Osteoblast (primary cell): ENCODE measurements at regions not wholly inside any gene's neighbourhood (a gene's known extent, or its start where the extent isn't known, plus 50 kb on each side); places are given as distances from the start of the nearest gene placed in this dataset.
A peak's percentile ranks its signal among the peaks of the same experiment; 100 is the strongest.
"Not testable (repeated sequence)": the region's sequence is repeated elsewhere in the genome, so short reads cannot be mapped to it uniquely, and the experiment has no call there.

Experiments used
- DNase-seq: peaks from one replicate; pipeline ENCODE4 v3.0.0; 2011; ENCODE audit warnings: low spot score, mixed read lengths; ENCODE audit not compliant: insufficient read length; ENCODE audit errors: missing footprints
- H2AFZ ChIP-seq: 2 replicates; pipeline ENCODE4 v1.6.0; 2011; ENCODE audit warnings: mild to moderate bottlenecking, low read length
- H3K27ac ChIP-seq: 2 replicates; pipeline ENCODE4 v1.5.1; 2011; ENCODE audit warnings: mild to moderate bottlenecking, low read depth, low read length, moderate library complexity
- H3K27me3 ChIP-seq: 2 replicates; pipeline ENCODE4 v1.6.0; 2012; ENCODE audit warnings: mild to moderate bottlenecking, control low read depth, inconsistent platforms, low read length, moderate library complexity; ENCODE audit not compliant: insufficient read depth
- H3K36me3 ChIP-seq: 2 replicates; pipeline ENCODE4 v1.5.1; 2011; ENCODE audit warnings: mild to moderate bottlenecking, low read length, control low read depth, moderate library complexity; ENCODE audit not compliant: insufficient read depth
- H3K4me1 ChIP-seq: 2 replicates; pipeline ENCODE4 v1.5.1; 2011; ENCODE audit warnings: mild to moderate bottlenecking, low read length, control low read depth, moderate library complexity; ENCODE audit not compliant: insufficient read depth
- H3K4me2 ChIP-seq: 2 replicates; pipeline ENCODE4 v1.6.0; 2011; ENCODE audit warnings: mild to moderate bottlenecking, low read length; ENCODE audit not compliant: insufficient read depth
- H3K4me3 ChIP-seq: fragments of 200-600 bp; sonication (generic); 3 replicates; pipeline ENCODE4 v1.5.1; 2012; ENCODE audit warnings: mild to moderate bottlenecking, low read length, inconsistent platforms; ENCODE audit not compliant: insufficient read depth
- H3K79me2 ChIP-seq: 2 replicates; pipeline ENCODE4 v1.6.0; 2012; ENCODE audit warnings: mild to moderate bottlenecking, low read length, control low read depth, inconsistent platforms; ENCODE audit not compliant: insufficient read depth
- H3K9me3 ChIP-seq: 2 replicates; pipeline ENCODE4 v1.5.1; 2011; ENCODE audit warnings: low read depth, low read length, control low read depth
- H4K20me1 ChIP-seq: 2 replicates; pipeline ENCODE4 v1.6.0; 2012; ENCODE audit warnings: mild to moderate bottlenecking, low read length, control low read depth; ENCODE audit not compliant: insufficient read depth
- TF ChIP-seq, protein P1 (sequence below): IDR thresholded peaks from 2 replicates; pipeline ENCODE4 v1.5.1; 2011; ENCODE audit warnings: mild to moderate bottlenecking, low read depth, low read length, moderate library complexity; ENCODE audit errors: extremely low read depth

DNA sequence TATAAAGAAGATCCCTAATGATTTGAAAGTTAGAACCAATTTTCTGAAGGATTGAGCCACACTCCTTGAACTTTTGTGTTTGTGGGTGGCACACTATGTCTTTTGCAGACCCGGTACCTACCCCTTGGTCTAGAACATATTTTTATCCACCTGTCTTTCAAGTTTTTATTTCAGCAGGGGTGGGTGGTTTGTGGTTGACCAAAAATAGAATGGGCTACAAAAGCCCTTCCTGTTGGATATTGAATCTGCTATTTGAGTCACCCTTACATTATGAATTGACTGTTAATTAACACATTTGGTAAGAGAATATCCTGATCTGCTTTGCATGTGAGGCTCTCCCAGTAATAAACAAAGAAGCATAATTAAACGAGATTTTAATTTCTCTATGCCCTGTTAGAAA, 401.2 kb downstream of the POTEH start:
- H3K79me2 ChIP-seq, H3K27ac ChIP-seq, H4K20me1 ChIP-seq, H3K36me3 ChIP-seq, H3K27me3 ChIP-seq, H3K4me3 ChIP-seq, H2AFZ ChIP-seq, H3K9me3 ChIP-seq, DNase-seq, H3K4me2 ChIP-seq, H3K4me1 ChIP-seq: not testable (repeated sequence)

DNA sequence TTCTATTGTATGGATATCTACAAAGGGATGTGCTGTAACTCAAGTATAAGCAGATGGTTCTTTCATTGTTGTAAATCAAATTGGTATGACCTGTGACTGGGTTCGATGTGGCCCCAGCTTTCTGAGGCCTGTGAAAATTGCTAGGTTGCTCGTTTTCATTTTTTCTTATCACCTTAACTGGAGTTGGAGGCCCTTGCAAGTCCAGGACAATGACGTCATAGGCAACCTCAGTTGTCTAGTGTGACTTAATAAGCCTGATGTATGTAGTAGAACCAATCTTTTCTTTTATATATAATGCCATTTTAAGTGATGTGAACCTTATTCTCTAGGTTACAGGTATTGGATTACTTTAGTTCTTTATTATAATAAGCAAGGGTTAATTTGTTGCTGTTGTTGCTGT, 415.3 kb downstream of the POTEH start:
- H3K27ac ChIP-seq, H3K79me2 ChIP-seq, H3K9me3 ChIP-seq, H2AFZ ChIP-seq, DNase-seq, H3K4me1 ChIP-seq, H3K4me3 ChIP-seq, H3K36me3 ChIP-seq, H3K4me2 ChIP-seq, H4K20me1 ChIP-seq, H3K27me3 ChIP-seq: not testable (repeated sequence)

DNA sequence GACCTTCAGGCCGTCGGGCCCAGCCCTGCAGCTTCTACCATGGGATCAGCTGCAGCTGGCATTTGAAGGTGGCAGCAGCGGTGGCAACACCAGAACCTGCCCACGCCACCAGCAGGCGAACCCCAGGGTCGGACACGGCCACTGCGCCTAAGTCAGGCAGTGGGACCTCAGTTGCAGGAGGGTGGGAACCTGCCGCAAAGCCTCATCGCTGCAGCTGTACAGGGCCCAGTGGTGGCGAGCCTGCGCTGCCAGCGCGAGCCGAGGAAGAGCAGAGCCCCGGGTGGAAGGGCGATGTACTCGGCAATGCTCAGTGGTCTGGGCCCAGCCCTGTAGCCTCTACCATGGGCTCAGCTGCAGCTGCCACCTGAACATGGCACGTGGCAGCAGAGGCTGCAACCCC, 441.6 kb downstream of the POTEH start:
- H3K27ac ChIP-seq, H3K27me3 ChIP-seq, H3K4me3 ChIP-seq, DNase-seq, H3K36me3 ChIP-seq, H4K20me1 ChIP-seq, H3K9me3 ChIP-seq, H3K79me2 ChIP-seq, H2AFZ ChIP-seq, H3K4me2 ChIP-seq, H3K4me1 ChIP-seq: not testable (repeated sequence)

DNA sequence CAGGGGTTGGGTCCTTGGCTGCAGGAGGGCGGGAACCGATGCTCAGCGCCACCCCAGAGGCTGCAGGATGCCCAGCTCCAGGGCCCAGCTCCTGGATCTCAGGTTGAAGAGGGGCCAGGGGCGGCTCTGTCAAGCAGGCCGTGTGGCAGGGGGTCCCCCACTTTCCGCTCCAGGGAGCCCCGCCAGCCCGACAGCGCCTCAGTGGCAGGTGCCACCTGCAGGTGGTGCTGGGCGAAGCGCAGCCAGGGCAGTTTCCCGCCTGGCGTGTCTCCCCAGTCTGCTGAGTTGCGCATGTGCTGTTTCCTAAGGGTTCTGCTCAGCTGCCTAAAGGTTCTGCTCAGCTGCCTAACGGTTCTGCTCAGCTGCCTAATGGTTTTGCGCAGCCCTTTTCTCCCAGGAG, 442.1 kb downstream of the POTEH start:
- no peaks in the 10 kb centered on the region for H3K36me3 ChIP-seq
- H2AFZ ChIP-seq, result no peak overlapping the region
- H3K79me2 ChIP-seq, result no peaks in the 10 kb centered on the region
- H3K4me1 ChIP-seq, result no peaks in the 10 kb centered on the region
- H3K27me3 ChIP-seq, result no peaks in the 10 kb centered on the region
- TF ChIP-seq, protein P1, sequence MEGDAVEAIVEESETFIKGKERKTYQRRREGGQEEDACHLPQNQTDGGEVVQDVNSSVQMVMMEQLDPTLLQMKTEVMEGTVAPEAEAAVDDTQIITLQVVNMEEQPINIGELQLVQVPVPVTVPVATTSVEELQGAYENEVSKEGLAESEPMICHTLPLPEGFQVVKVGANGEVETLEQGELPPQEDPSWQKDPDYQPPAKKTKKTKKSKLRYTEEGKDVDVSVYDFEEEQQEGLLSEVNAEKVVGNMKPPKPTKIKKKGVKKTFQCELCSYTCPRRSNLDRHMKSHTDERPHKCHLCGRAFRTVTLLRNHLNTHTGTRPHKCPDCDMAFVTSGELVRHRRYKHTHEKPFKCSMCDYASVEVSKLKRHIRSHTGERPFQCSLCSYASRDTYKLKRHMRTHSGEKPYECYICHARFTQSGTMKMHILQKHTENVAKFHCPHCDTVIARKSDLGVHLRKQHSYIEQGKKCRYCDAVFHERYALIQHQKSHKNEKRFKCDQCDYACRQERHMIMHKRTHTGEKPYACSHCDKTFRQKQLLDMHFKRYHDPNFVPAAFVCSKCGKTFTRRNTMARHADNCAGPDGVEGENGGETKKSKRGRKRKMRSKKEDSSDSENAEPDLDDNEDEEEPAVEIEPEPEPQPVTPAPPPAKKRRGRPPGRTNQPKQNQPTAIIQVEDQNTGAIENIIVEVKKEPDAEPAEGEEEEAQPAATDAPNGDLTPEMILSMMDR, result no peak
- no peak overlapping the region for H3K4me3 ChIP-seq
- no peak overlapping the region for H3K27ac ChIP-seq
- H3K4me2 ChIP-seq, result no peak overlapping the region
- no peaks in the 10 kb centered on the region for H3K9me3 ChIP-seq
- H4K20me1 ChIP-seq, result no peaks in the 10 kb centered on the region
- DNase-seq, result peak; percentile 1

DNA sequence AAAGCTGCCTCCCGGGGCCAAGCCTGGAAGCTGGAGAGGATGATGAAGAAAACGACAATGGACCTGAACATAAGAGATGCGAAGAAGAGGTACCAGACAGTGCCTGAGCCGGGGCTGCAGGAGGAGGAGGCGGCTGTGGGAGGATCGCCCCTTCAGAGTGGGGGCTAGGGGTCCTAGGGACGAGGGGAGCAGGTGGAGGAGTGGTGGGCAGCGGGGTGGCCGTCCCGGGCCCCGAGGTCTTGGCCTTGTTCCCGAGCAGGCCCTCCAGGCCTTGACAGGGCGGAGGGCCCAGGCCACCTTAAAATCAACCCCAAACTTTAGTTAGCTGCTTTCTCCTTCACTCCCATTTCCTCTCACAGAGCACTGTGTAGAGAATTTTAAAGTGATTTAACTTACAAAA, 442.8 kb downstream of the POTEH start:
- not testable (repeated sequence) for H3K36me3 ChIP-seq, H3K27ac ChIP-seq

DNA sequence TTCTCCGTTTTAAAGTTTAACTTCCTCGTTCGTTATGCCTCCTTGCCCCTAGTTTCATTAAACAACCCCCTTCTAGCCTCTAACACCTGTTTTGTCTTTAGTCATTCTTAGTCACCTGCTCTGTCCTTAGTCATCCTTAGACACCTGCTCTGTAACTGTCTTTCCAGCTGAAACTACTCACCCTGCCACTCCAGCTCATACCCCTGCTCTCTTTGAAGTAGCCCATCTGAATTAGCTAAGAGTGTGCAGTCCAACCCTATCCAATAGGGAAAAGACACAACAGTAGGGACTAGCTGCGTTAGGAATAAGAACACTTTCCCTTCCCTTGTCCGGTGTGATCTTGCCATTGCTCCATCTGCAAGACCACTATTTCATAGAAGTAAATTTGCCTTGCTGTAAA, 446.5 kb downstream of the CCT8L2 start:
- H3K79me2 ChIP-seq, H3K27me3 ChIP-seq, H3K36me3 ChIP-seq, H2AFZ ChIP-seq, H3K9me3 ChIP-seq, H3K4me1 ChIP-seq, H4K20me1 ChIP-seq, H3K4me2 ChIP-seq, H3K4me3 ChIP-seq, H3K27ac ChIP-seq, DNase-seq: not testable (repeated sequence)

More for the DNA sequence above, 442.8 kb downstream of the POTEH start:
- not testable (repeated sequence) for H4K20me1 ChIP-seq, H3K4me2 ChIP-seq, H3K27me3 ChIP-seq, H3K9me3 ChIP-seq, DNase-seq, H3K4me1 ChIP-seq, H3K79me2 ChIP-seq, H3K4me3 ChIP-seq, H2AFZ ChIP-seq

DNA sequence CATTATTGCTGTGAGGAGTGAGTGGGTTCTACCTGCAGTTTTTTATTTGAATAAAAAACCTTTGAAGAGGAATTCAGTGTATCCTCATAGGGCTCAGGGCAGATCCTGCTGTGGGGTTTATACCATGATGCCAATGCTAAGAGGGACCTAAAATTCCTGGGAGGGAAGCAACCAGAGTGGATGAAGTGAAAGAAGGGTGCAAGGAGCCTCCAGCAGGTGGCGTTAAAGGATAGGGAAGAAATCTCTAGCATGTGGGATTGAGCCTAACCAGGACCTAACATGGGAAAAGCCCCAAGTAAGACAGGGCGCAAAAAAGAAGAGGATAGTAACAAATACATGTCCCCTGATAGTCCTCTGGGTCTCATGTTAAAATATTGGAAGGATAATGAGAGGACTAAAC, 445.7 kb downstream of the CCT8L2 start:
- not testable (repeated sequence) for H3K9me3 ChIP-seq, H3K27ac ChIP-seq, H3K4me2 ChIP-seq, H3K4me3 ChIP-seq, H3K36me3 ChIP-seq, DNase-seq, H3K79me2 ChIP-seq, H3K4me1 ChIP-seq, H2AFZ ChIP-seq, H3K27me3 ChIP-seq, H4K20me1 ChIP-seq

DNA sequence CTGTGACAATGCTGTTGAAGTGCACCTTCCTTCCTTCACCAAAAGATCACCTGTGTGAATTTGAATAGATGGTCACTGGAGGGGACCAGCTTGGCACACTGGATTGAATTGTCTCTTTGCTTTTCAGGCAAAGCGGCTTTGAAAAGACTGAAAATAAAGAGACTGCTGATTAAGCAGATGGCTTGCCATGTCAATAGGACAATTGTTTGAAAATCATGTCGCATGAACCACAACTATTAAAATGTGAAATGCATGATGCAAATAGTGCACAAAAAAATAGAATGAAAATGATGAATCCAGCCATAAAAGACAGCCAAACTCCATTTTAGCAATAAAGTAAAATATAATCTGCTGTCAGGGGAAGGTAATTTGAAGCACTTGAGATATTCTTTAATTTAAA, 415.3 kb downstream of the CCT8L2 start:
- DNase-seq, H3K27ac ChIP-seq, H3K27me3 ChIP-seq, H2AFZ ChIP-seq, H3K36me3 ChIP-seq, H3K4me2 ChIP-seq, H3K4me3 ChIP-seq, H3K9me3 ChIP-seq, H4K20me1 ChIP-seq, H3K79me2 ChIP-seq, H3K4me1 ChIP-seq: not testable (repeated sequence)

DNA sequence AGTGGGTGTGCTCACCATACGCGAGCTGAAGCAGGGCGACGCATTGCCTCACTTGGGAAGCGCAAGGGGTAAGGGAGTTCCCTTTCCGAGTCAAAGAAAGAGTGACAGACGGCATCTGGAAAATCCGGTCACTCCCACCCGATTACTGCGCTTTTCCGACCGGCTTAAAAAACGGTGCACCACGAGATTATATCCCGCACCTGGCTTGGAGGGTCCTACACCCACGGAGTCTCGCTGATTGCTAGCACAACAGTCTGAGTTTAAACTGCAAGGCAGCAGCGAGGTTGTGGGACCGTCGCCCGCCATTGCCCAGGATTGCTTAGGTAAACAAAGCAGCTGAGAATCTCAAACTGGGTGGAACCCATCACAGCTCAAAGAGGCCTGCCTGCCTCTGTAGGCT, 408.7 kb downstream of the CCT8L2 start:
- not testable (repeated sequence) for H3K4me1 ChIP-seq, H3K4me2 ChIP-seq, H4K20me1 ChIP-seq, DNase-seq, H3K4me3 ChIP-seq, H3K9me3 ChIP-seq, H3K36me3 ChIP-seq, H3K27ac ChIP-seq, H2AFZ ChIP-seq, H3K79me2 ChIP-seq, H3K27me3 ChIP-seq
